ENCODE measurements at regions not wholly inside any gene's neighbourhood (a gene's known extent, or its start where the extent isn't known, plus 50 kb on each side); places are given as distances from the start of the nearest gene placed in this dataset.

GRCh38 chr5:92372766-92373165 is 989.6 kb upstream of the ARRDC3 start:
- DNase-seq: no peak
- no peak for ATAC-seq
- Mint-ChIP-seq H3K27ac (no peak overlapping the region), H3K36me3 (no peaks in the 10 kb centered on the region), H3K4me1 (no peaks in the 10 kb centered on the region), H3K9me3 (peaks cover 0 to 22% (median 6%) of the 10 kb centered on the region in 9 donors), H3K27me3 (no peaks in the 10 kb centered on the region), H3K4me3 (no peak overlapping the region)
- POLR2A ChIA-PET: no interaction called here

GRCh38 chr5:92371889-92372235 is 988.7 kb upstream of the ARRDC3 start:
- DNase-seq (no peak), ATAC-seq (no peak)
- POLR2A ChIA-PET: no interaction called here
- Mint-ChIP-seq H3K27ac (no peak overlapping the region), H3K27me3 (no peaks in the 10 kb centered on the region), H3K36me3 (no peaks in the 10 kb centered on the region), H3K4me1 (no peaks in the 10 kb centered on the region), H3K4me3 (no peak overlapping the region), H3K9me3 (peaks cover 0 to 22% (median 6%) of the 10 kb centered on the region in 9 donors)

GRCh38 chr5:92371171-92371888 is 988.2 kb upstream of the ARRDC3 start:
- DNase-seq: no peak
- H3K27ac Mint-ChIP-seq: no peak overlapping the region
- peaks cover 0 to 22% (median 6%) of the 10 kb centered on the region in 9 donors for H3K9me3 Mint-ChIP-seq
- no peak overlapping the region for H3K4me3 Mint-ChIP-seq
- no peaks in the 10 kb centered on the region for H3K4me1 Mint-ChIP-seq
- POLR2A ChIA-PET: no interaction called here
- no peaks in the 10 kb centered on the region for H3K36me3 Mint-ChIP-seq
- no peaks in the 10 kb centered on the region for H3K27me3 Mint-ChIP-seq
- ATAC-seq: no peak

- Mint-ChIP-seq H3K4me3 (no peak overlapping the region), H3K36me3 (no peaks in the 10 kb centered on the region), H3K9me3 (peaks cover 0 to 22% (median 6%) of the 10 kb centered on the region in 9 donors), H3K27ac (no peak overlapping the region), H3K27me3 (no peaks in the 10 kb centered on the region), H3K4me1 (no peaks in the 10 kb centered on the region)
- ATAC-seq (no peak), DNase-seq (no peak)
- POLR2A ChIA-PET: no interaction called here
Measured at GRCh38 chr5:92370032-92370431, 986.9 kb upstream of the ARRDC3 start.

GRCh38 chr5:92369587-92369986 is 986.5 kb upstream of the ARRDC3 start:
- Mint-ChIP-seq H3K4me3 (no peak overlapping the region), H3K27ac (no peak overlapping the region), H3K9me3 (peaks cover 0 to 22% (median 6%) of the 10 kb centered on the region in 9 donors), H3K4me1 (no peaks in the 10 kb centered on the region), H3K27me3 (no peaks in the 10 kb centered on the region), H3K36me3 (no peaks in the 10 kb centered on the region)
- ATAC-seq (no peak), DNase-seq (no peak)
- POLR2A ChIA-PET: no interaction called here

GRCh38 chr5:92364986-92365550 is 982.0 kb upstream of the ARRDC3 start:
- POLR2A ChIA-PET: no interaction called here
- H3K27me3 Mint-ChIP-seq: no peaks in the 10 kb centered on the region
- H3K9me3 Mint-ChIP-seq: peaks cover 0 to 15% (median 4%) of the 10 kb centered on the region in 9 donors
- no peak overlapping the region for H3K27ac Mint-ChIP-seq
- ATAC-seq (no peak), DNase-seq (no peak)
- H3K4me1 Mint-ChIP-seq: no peaks in the 10 kb centered on the region
- H3K4me3 Mint-ChIP-seq: no peak overlapping the region
- no peaks in the 10 kb centered on the region for H3K36me3 Mint-ChIP-seq

- POLR2A ChIA-PET: no interaction called here
- Mint-ChIP-seq H3K4me3 (no peak overlapping the region), H3K36me3 (peaks cover 0 to 5% (median 0%) of the 10 kb centered on the region in 3 donors), H3K9me3 (peaks cover 0 to 41% (median 9%) of the 10 kb centered on the region in 9 donors), H3K27me3 (no peaks in the 10 kb centered on the region), H3K27ac (no peak overlapping the region), H3K4me1 (no peaks in the 10 kb centered on the region)
- ATAC-seq (no peak), DNase-seq (no peak)
Measured at GRCh38 chr5:92353107-92354030, 970.3 kb upstream of the ARRDC3 start.

GRCh38 chr5:92337772-92338234 is 954.7 kb upstream of the ARRDC3 start:
- H3K4me1 Mint-ChIP-seq: no peaks in the 10 kb centered on the region
- no peak overlapping the region for H3K27ac Mint-ChIP-seq
- H3K9me3 Mint-ChIP-seq: peaks cover 0 to 18% (median 0%) of the 10 kb centered on the region in 9 donors
- DNase-seq: no peak
- H3K4me3 Mint-ChIP-seq: no peak overlapping the region
- POLR2A ChIA-PET: no interaction called here
- no peaks in the 10 kb centered on the region for H3K27me3 Mint-ChIP-seq
- no peaks in the 10 kb centered on the region for H3K36me3 Mint-ChIP-seq
- no peak for ATAC-seq

GRCh38 chr5:92332039-92332438 is 948.9 kb upstream of the ARRDC3 start:
- POLR2A ChIA-PET: no interaction called here
- H3K4me3 Mint-ChIP-seq: no peak overlapping the region

GRCh38 chr5:92330365-92330764 is 947.2 kb upstream of the ARRDC3 start:
- no peak for ATAC-seq
- Mint-ChIP-seq H3K4me3 (no peak overlapping the region), H3K9me3 (peaks cover 0 to 4% (median 0%) of the 10 kb centered on the region in 9 donors), H3K27me3 (no peaks in the 10 kb centered on the region), H3K27ac (no peak overlapping the region), H3K4me1 (no peaks in the 10 kb centered on the region), H3K36me3 (no peaks in the 10 kb centered on the region)
- POLR2A ChIA-PET: no interaction called here
- no peak for DNase-seq

More at GRCh38 chr5:92332039-92332438, 948.9 kb upstream of the ARRDC3 start:
- Mint-ChIP-seq H3K4me1 (no peaks in the 10 kb centered on the region), H3K27me3 (no peaks in the 10 kb centered on the region), H3K36me3 (no peaks in the 10 kb centered on the region), H3K9me3 (peaks cover 0 to 9% (median 3%) of the 10 kb centered on the region in 9 donors), H3K27ac (no peak overlapping the region)
- DNase-seq (no peak), ATAC-seq (no peak)

GRCh38 chr5:92329759-92330158 is 946.6 kb upstream of the ARRDC3 start:
- DNase-seq: no peak
- ATAC-seq: no peak
- no peaks in the 10 kb centered on the region for H3K4me1 Mint-ChIP-seq
- H3K27ac Mint-ChIP-seq: no peak overlapping the region
- no peaks in the 10 kb centered on the region for H3K36me3 Mint-ChIP-seq
- no peak overlapping the region for H3K4me3 Mint-ChIP-seq
- H3K9me3 Mint-ChIP-seq: peaks cover 0 to 9% (median 0%) of the 10 kb centered on the region in 9 donors
- POLR2A ChIA-PET: no interaction called here
- H3K27me3 Mint-ChIP-seq: no peaks in the 10 kb centered on the region

GRCh38 chr5:92328584-92329259 is 945.6 kb upstream of the ARRDC3 start:
- ATAC-seq (no peak), DNase-seq (no peak)
- Mint-ChIP-seq H3K27me3 (no peaks in the 10 kb centered on the region), H3K4me1 (no peaks in the 10 kb centered on the region), H3K36me3 (no peaks in the 10 kb centered on the region), H3K4me3 (no peak overlapping the region), H3K9me3 (peaks cover 0 to 9% (median 0%) of the 10 kb centered on the region in 9 donors), H3K27ac (no peak overlapping the region)
- POLR2A ChIA-PET: no interaction called here

GRCh38 chr5:92320446-92320845 is 937.3 kb upstream of the ARRDC3 start:
- Mint-ChIP-seq H3K4me3 (no peak overlapping the region), H3K36me3 (no peaks in the 10 kb centered on the region), H3K4me1 (no peaks in the 10 kb centered on the region), H3K27me3 (no peaks in the 10 kb centered on the region), H3K27ac (no peak overlapping the region), H3K9me3 (peaks cover 0 to 21% (median 2%) of the 10 kb centered on the region in 9 donors)
- ATAC-seq (no peak), DNase-seq (no peak)
- POLR2A ChIA-PET: no interaction called here
